Activated CD4-positive, alpha-beta T cell treated with anti-CD3 and anti-CD28 coated beads for 4 hours (primary cell): ENCODE measurements at regions not wholly inside any gene's neighbourhood (a gene's known extent, or its start where the extent isn't known, plus 50 kb on each side); places are given as distances from the start of the nearest gene placed in this dataset.

Experiments used
- DNase-seq, 2 donors: peaks; one replicate each; pipeline ENCODE4 v3.0.0-alpha.2; 2020

DNA sequence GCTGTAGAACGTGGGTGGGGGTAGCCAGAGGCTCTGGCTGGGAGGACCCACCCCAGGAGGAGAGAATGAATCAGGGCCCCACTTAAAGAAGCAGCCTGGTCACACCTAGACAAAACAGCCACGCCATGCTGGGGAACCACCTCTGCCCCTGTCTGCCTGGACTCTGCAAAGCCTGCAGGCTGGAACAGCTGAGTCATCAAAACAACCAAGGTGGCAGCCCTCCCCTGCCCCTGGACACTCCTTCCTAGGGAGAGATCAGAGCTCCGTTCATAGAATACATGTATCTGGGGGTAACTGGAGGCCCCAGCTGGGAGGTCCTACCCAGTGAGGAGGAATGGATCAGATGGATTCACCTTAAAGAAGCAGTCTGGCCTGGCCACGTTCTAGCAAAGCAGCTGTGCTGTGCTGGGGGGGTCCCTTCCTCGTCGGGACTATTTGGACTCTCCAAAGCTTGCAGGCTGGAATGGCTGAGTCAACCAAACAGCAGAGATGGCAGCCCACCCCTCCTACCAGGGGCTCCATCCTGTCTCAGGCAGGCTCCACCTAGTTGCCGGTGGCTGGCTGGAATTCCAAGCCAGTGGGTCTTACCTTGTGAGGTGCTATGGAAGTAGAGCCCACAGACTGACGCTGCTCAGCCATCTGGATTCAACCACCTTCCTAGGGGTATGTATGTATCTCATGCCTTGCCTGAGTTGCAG lies 50.5 kb upstream of the NT5C1B start:
- no peak for DNase-seq
